ENCODE measurements at regions not wholly inside any gene's neighbourhood (a gene's known extent, or its start where the extent isn't known, plus 50 kb on each side); places are given as distances from the start of the nearest gene placed in this dataset.

- TF ChIP-seq ZBTB21 (CRISPR knock-in tag; IDR thresholded peaks at IDR 0.05; ENCODE audit: borderline replicate concordance) (no peak), RELA (CRISPR knock-in tag; IDR thresholded peaks at IDR 0.05; ENCODE audit: borderline replicate concordance) (no peak), USF2 (CRISPR knock-in tag; IDR thresholded peaks at IDR 0.05) (no peak)
These were observed 122.9 kb downstream of the NUF2 start for GRCh38 chr1:163444665-163445064.

Data from WTC11 (cell line).